ENCODE measurements at regions not wholly inside any gene's neighbourhood (a gene's known extent, or its start where the extent isn't known, plus 50 kb on each side); places are given as distances from the start of the nearest gene placed in this dataset.

DNA sequence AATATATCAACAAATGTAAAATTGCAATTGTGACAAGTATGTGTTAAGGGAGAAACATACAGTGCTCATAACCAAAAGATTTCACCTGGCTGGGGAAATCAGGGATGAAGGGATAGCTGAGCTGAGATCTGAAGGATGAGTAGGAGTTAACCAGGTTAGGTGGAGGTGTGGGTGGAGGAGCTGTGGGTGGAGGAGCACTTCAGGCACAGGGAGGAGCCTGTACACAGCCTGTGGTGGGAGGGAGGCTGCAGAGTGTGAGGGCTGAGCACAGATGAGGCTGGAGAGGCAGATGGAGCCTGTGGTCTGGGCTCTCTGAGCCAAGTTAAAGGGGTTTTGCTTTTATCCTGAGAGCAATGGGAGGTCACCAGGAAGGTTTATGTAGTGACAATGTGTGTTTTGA, 111.9 kb downstream of the XCL2 start:
- H3K27me3 ChIP-seq = no peaks in the 10 kb centered on the region
- no peak overlapping the region for H3K27ac ChIP-seq
- no peak for DNase-seq
- no peaks in the 10 kb centered on the region for H3K9me3 ChIP-seq
- H3K4me1 ChIP-seq = no peaks in the 10 kb centered on the region
- no peak for ATAC-seq
- intact Hi-C loops (cut with DNase I) = no loop called here
- TF ChIP-seq POLR2A (IDR thresholded peaks at IDR 0.05) = no peak
- TF ChIP-seq, protein P1, sequence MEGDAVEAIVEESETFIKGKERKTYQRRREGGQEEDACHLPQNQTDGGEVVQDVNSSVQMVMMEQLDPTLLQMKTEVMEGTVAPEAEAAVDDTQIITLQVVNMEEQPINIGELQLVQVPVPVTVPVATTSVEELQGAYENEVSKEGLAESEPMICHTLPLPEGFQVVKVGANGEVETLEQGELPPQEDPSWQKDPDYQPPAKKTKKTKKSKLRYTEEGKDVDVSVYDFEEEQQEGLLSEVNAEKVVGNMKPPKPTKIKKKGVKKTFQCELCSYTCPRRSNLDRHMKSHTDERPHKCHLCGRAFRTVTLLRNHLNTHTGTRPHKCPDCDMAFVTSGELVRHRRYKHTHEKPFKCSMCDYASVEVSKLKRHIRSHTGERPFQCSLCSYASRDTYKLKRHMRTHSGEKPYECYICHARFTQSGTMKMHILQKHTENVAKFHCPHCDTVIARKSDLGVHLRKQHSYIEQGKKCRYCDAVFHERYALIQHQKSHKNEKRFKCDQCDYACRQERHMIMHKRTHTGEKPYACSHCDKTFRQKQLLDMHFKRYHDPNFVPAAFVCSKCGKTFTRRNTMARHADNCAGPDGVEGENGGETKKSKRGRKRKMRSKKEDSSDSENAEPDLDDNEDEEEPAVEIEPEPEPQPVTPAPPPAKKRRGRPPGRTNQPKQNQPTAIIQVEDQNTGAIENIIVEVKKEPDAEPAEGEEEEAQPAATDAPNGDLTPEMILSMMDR (IDR thresholded peaks at IDR 0.05) = no peak
- H3K4me3 ChIP-seq = no peak overlapping the region
- no peaks in the 10 kb centered on the region for H3K36me3 ChIP-seq (replicated peaks in 1 of 2; ENCODE audit: insufficient read depth in 1 of 2, low read depth in 2 of 2)

DNA sequence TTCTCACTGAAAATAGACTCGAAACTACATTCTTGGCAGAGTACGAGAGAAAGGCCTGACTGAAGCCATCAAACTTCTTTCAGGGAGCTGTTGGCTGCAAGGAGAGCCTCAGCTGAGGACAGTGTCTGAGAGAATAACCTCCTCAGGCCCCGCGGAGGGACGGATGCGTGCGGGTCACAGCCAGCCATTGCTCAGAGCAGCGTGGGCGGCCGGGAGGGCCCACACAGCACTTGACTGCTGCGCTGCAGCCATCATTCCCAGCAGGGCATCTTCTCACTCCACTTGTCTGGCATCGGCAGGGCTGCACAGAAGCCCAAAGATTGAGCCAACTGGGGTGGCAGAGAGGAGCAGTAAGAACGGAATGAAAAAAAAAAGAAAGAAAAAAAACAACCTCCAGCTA, 113.5 kb downstream of the XCL2 start:
- Histone ChIP-seq H3K36me3 (replicated peaks in 1 of 2; ENCODE audit: insufficient read depth in 1 of 2, low read depth in 2 of 2) (no peaks in the 10 kb centered on the region), H3K9me3 (no peaks in the 10 kb centered on the region), H3K4me1 (no peaks in the 10 kb centered on the region), H3K27me3 (no peaks in the 10 kb centered on the region), H3K4me3 (no peak overlapping the region), H3K27ac (no peak overlapping the region)
- no peak for TF ChIP-seq POLR2A (IDR thresholded peaks at IDR 0.05)
- TF ChIP-seq, protein P1 (IDR thresholded peaks at IDR 0.05) = no peak
- WGBS, 2 donors = 83 to 89% methylated on average over 13 of the region's 13 CpGs
- ATAC-seq (peak; percentile 13), DNase-seq (no peak)
- intact Hi-C loops (cut with DNase I) = no loop called here

- intact Hi-C loops (cut with DNase I) = no loop called here
- Histone ChIP-seq H3K27me3 (no peaks in the 10 kb centered on the region), H3K36me3 (replicated peaks in 1 of 2; ENCODE audit: insufficient read depth in 1 of 2, low read depth in 2 of 2) (no peaks in the 10 kb centered on the region), H3K4me3 (no peak overlapping the region), H3K4me1 (no peaks in the 10 kb centered on the region), H3K27ac (no peak overlapping the region), H3K9me3 (no peaks in the 10 kb centered on the region)
- ATAC-seq = peak; percentile 54
- peak in 3 of 4 donors; percentile 11 to 39 (median 15) for DNase-seq
- WGBS, 2 donors = 57 to 63% methylated on average over 4 of the region's 4 CpGs
- TF ChIP-seq POLR2A (IDR thresholded peaks at IDR 0.05) = no peak
- TF ChIP-seq, protein P1 (IDR thresholded peaks at IDR 0.05) = no peak
Observed at GRCh38 chr1:168428063-168428731, 115.6 kb downstream of the XCL2 start.

GRCh38 chr1:168427051-168427450, 116.7 kb downstream of the XCL2 start:
- Histone ChIP-seq H3K4me1 (no peaks in the 10 kb centered on the region), H3K36me3 (replicated peaks in 1 of 2; ENCODE audit: insufficient read depth in 1 of 2, low read depth in 2 of 2) (no peaks in the 10 kb centered on the region), H3K27ac (no peak overlapping the region), H3K4me3 (no peak overlapping the region), H3K27me3 (no peaks in the 10 kb centered on the region), H3K9me3 (no peaks in the 10 kb centered on the region)
- WGBS, 2 donors = 48% methylated on average over 1 of the region's 1 CpG
- TF ChIP-seq, protein P1 (IDR thresholded peaks at IDR 0.05) = no peak
- TF ChIP-seq POLR2A (IDR thresholded peaks at IDR 0.05) = no peak
- no peak for DNase-seq
- intact Hi-C loops (cut with DNase I) = no loop called here
- no peak for ATAC-seq

GRCh38 chr1:168424281-168424680, 119.5 kb downstream of the XCL2 start:
- Histone ChIP-seq H3K27me3 (no peaks in the 10 kb centered on the region), H3K4me1 (no peaks in the 10 kb centered on the region), H3K36me3 (replicated peaks in 1 of 2; ENCODE audit: insufficient read depth in 1 of 2, low read depth in 2 of 2) (no peaks in the 10 kb centered on the region), H3K27ac (no peak overlapping the region), H3K9me3 (no peaks in the 10 kb centered on the region), H3K4me3 (no peak overlapping the region)
- whole genome bisulfite sequencing, 2 donors = 83 to 87% methylated on average over 2 of the region's 2 CpGs
- intact Hi-C loops (cut with DNase I) = no loop called here
- DNase-seq (no peak), ATAC-seq (no peak)
- TF ChIP-seq POLR2A (IDR thresholded peaks at IDR 0.05) = no peak
- TF ChIP-seq, protein P1 (IDR thresholded peaks at IDR 0.05) = no peak
